ENCODE measurements at regions not wholly inside any gene's neighbourhood (a gene's known extent, or its start where the extent isn't known, plus 50 kb on each side); places are given as distances from the start of the nearest gene placed in this dataset.
A peak's percentile ranks its signal among the peaks of the same experiment; 100 is the strongest.

GRCh38 chr2:6750411-6751158, 115.1 kb downstream of the CMPK2 start:
- no peak for DNase-seq

DNA sequence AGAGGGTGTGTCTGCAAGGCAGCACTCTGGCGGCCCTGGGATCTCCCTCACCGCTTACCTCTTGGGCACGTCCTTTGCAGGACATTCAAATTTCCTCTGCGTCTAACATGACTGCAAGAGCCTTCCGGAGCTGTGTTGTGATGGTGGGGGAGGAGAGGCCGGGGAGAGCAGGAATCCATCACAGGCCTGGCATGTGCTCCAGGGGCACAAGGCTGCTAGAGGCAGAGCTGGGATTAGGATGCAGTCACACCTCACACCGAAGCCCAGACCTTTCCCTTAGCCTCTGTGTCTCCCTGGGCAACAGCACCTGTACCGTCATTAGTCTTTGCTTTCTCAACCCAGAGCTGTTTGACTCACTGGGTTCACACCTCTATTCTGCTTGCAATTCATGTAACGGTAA, 111.3 kb downstream of the CMPK2 start:
- no peak for DNase-seq

DNA sequence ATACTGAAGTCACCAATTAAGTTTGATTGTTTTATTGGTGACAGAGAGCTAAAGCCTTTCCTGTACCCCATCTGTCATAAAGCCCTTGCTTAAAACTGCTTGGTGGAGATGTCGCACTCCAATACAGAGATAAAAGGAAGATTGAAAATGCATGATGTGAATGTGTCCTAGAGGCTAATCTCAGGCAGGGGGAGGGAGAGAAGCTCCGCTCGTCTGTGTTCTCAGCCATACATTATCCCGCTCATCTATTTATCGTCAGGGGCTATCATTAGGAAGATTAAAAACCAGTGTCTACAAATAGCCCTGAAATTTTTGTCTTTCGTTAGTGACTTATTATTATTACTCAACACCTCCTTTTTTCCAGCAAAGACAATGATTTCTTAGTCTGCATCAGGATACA, 110.3 kb downstream of the CMPK2 start:
- DNase-seq: no peak

- DNase-seq: no peak
Observed at GRCh38 chr2:6757215-6757614, 108.5 kb downstream of the CMPK2 start.

- no peak for DNase-seq
Observed at GRCh38 chr2:6759689-6760088, 106.0 kb downstream of the CMPK2 start.

GRCh38 chr2:6760132-6760531, 105.6 kb downstream of the CMPK2 start:
- no peak for DNase-seq

DNA sequence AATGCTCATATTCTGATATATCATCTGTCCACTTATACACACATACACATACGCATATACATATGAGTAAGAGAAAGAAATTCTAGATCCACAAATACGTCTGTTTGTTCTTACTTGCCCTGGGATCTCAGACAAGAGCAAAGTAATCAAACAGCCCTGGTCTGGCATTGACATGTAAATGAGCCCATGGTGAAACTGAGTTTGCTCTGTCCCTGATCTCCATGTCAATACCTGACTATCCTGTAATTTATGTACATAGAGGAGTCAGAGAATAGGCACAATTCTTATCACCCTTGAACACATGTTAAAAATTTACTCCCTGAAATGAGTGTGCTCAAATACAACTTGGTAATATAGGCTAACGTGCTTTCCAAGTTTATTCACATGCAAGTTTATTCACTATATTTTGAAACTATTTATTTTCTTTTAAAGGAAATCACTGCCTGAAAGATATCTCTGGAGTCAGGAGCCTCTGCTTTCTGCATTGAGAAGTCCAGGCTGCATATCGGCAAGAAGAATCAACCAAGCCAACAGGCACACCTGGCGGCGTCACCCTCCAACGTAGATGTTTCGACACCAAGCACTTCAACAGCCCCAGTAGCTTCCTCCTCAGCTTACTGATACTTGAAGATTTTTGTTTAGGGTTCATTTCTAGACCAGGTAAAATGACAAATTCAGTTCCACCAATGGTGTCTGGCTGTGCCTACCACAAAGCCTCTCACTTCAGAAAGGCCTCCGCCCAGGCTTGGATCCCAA, 100.6 kb downstream of the CMPK2 start:
- no peak for DNase-seq

- DNase-seq: no peak
Observed at GRCh38 chr2:6769346-6769745, 96.4 kb downstream of the CMPK2 start.

- no peak for DNase-seq
Observed at GRCh38 chr2:6770006-6770405, 95.7 kb downstream of the CMPK2 start.

DNA sequence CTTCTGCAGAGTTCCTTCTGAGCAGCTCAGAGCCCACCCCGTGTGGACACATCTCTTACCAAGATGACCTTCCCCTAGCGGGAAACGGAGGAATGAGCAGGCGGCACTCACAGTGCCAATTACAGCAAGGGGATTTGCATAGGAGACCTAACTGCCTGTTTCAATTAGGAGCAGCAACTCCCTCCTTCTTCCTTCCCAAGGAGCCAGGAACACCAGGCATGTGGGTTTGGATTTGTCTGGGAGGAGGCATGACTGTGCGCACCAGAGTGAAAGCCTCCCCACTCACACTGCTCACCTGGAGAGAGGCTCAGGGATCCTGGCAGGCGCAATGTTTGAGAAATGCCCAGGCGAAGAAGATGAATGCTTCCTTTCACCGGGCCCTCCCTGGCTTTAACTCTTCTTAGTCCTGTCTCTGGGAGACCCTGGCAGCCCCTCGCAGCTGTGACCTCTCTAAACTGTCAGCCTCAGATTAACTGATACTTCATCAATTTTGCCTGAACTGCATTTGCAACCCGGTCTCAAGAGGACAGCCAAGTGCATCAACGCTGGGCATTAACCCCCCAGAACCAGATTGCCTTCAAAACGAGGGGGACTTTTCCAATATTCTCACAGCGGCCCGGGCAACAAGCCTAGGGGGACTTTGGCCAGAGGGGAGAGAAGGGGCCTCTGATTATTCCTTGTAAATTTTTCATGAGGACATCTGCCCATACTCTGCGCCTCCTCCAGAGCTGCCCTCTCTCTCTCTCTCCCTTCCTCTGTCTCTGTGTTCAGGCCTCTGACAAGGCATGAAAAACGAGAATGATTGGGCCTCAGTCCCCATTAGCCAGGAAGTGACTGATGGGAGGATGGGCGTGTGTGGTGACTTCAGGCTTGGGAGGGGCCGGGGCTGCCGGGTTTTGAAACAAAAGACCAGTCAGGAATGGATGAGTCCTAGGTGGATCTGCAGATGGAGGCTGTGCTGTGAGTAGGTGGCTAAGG, 93.8 kb downstream of the CMPK2 start:
- no peak for DNase-seq

DNA sequence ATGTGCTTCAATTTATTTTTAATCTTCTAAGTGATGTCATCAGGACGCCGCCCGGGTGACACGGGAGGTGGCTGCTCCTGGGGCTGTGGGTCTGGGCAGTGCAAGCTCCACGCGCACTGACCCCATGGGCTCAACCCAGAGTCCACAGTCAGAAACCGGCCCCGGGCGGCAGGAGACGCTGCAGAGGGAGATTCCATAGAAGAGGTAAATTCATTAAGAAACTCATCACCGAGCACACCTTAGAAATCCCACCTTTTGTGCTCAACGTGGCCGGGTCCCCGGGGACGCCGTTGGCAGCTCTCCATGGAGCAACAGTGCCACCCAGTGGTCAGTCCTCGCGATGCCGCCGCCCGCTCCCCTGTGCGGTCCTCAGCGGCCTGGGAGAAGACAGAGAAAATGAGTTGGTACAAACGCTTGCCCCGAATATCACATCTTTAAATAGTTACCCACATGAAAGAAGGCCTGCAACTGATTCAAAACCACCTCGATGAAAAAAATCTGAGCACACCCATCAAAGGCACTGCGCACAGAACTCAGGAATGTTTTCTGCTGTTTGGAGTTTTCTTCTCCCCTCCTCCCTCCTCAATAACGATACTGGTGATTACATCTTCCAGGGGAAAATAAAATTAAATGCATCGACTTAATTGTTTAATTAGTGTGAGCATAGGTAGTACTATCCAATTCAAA, 92.6 kb downstream of the CMPK2 start:
- DNase-seq: peak; percentile 32

DNA sequence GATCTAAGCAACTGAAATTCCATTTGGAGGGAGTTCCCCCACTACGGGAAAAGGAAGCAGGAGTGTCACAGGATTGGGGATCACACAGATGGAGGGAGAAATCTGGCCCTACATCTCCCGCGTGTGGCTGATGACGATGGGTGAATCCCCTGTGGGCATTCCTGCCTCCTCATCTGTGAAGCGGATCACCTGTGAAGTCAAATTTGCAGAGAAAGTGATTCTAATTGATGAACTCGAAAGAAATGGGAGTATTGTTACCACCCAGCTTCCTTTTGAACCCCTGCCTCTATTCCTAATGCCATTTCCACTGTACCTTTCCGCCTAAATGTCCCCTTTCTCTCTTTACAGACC, 92.0 kb downstream of the CMPK2 start:
- DNase-seq: no peak

DNA sequence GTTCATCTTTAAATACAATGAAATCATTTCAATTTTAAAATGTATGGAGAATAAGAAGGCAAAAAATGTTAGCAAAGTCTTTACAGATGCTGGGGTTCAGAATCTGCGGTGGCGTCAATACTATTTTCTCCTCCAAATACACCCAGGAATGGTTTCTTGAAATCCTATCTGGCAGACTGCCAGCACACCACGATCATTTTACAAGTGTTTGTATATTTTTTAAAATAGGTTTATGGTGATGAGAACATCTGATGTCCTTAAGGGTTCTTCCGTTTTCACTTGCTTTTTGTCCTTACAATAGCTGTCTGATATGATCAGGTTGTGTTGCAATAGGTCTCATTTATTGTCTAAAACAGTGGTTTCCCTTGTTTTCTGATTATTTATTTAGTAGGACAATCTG, 89.6 kb downstream of the CMPK2 start:
- DNase-seq: no peak

DNA sequence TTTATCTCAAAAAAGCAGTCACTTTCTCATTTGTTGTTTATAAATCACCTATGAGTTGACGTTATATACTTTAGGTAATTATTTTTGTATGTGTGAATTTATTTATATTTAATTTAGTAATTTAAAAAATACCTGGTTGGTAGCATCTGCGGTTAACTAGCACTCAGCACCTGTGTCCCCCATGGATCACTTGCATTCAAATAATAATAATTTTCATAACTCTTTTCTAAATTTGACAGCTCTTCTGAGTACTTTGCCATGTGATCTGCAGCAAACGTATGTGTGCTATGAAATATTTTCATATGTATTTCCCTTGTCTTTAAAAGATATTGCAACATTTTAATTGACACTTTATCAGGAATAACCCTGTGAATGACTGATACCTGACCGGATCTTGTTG, 88.1 kb downstream of the CMPK2 start:
- no peak for DNase-seq

GRCh38 chr2:6780765-6781274, 84.9 kb downstream of the CMPK2 start:
- DNase-seq: no peak

DNA sequence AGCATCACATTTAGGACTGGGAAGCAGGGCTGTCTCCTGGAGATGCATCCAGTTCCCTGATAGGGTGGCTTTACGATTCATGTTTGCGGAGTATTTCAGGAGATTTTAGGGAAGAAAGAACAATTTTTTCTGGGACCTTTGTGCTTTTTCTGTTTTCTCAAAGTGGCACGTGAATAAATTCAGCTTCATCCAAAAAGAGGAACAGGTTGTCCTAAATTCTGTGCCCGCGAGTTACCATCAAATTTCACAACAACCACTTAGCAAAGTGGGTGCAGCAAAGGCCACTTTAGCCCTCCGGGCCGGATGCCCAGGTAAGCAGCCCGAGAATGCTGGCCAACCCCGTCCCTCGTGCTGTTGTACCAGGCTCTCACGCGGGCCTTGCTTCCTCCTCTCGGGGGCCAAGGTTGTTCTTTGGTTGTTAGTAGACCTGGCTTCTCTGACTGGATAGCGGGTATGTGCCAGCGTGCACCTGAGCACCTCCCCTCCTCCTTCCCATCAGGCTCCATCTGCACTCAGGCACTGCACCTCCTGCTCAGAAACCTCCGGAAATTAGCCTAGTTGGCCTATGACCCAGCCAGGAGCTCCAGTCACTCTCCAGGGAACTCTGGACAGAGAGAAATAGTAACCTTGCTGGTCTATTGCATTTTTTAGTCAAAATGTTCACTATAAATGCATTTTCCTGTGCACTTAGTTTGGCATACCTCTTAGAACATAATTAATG, 83.0 kb downstream of the CMPK2 start:
- no peak for DNase-seq

GRCh38 chr2:6783238-6783614, 82.5 kb downstream of the CMPK2 start:
- no peak for DNase-seq

GRCh38 chr2:6784291-6784690, 81.4 kb downstream of the CMPK2 start:
- no peak for DNase-seq

DNA sequence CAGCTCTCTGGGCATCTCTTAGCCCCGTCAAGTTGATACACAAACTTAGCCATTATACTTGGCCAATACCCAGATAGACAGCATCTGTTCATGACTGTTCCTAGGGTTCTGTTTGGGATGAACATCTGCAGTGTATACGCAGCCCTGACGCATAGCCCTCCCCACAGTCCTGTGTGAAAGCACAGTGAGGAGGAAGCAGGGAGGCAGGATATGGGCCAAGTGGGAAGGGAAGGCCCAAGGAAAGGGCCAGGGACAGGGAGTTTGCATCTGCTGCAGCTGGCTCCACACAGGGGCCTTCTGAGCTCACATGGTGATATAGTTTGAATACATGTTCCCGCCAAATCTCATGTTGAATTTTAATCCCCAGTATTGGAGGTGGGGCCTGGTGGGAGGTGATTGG, 80.2 kb downstream of the CMPK2 start:
- DNase-seq: no peak

DNA sequence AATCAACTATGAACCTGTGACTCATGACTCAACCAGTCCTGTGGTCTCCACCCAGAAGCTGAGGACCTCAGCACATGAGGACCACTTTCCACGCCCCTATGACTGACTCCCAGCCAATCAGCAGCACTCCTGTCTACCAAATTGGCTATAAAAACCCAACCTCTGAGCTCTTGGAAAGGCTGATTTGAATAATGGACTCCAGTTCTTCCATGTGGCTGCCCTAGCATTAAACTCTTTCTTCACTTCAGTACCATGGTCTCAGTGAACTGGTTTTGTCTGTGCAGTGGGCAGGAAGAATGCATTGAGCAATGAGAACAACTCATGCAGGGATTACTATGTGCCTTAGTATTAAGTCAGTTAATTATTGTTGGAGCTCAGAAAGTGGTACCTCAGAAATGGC, 78.3 kb downstream of the CMPK2 start:
- DNase-seq: no peak

DNA sequence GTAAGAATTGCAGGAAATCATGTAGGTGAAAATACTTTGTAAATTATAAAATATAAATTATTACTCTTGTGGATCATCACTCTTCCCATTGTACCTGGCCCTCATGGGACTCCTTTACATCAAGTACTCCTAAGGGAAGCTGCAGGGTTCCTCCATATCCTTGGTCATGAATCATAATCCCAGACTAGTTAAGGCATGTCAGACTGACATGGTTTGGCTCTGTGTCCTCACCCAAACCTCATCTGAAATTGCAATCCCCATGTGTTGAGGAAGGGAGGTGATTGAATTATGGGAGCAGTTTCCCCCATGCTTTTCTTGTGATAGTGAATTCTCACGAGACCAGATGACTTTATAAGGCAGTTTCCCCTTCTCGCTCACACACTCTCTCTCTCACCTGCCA, 77.1 kb downstream of the CMPK2 start:
- DNase-seq: no peak

Data from occipital lobe (tissue), 1 donor.